Endothelial cell of umbilical vein (primary cell): ENCODE measurements at regions not wholly inside any gene's neighbourhood (a gene's known extent, or its start where the extent isn't known, plus 50 kb on each side); places are given as distances from the start of the nearest gene placed in this dataset.

Experiments
- BruUV-seq: library from RNA; stranded (reverse); fragments of 400-500 nt; replicated peaks from 2 replicates; lab custom pipeline; 2021; lab: Mats Ljungman, UMichigan
- CTCF ChIA-PET: fragments of 300-600, 350-600 bp; sonication (Branson Sonifier 250); formaldehyde crosslinking; loops from one replicate; lab custom pipeline; 2021; ENCODE audit warnings: antibody characterized with exemption, inconsistent platforms; lab: Charles Lee
- POLR2A ChIA-PET: fragments of 300-600, 350-600 bp; sonication (Branson Sonifier 250); formaldehyde crosslinking; loops from one replicate; lab custom pipeline; 2021; ENCODE audit warnings: antibody characterized with exemption, inconsistent platforms; lab: Charles Lee
- DNase-seq: peaks from one replicate; pipeline ENCODE4 v3.0.0-alpha.2; 2011; ENCODE audit warnings: low read depth, low spot score
- FAIRE-seq: peaks from 2 replicates; lab custom pipeline; 2011; peaks lifted over from hg19 to GRCh38; lab: Jason Lieb, UNC
- H2AFZ ChIP-seq: 2 replicates; pipeline ENCODE4 v1.6.0; 2012; ENCODE audit warnings: low read depth, low read length, control low read depth, inconsistent platforms
- H3K27ac ChIP-seq: 2 replicates; pipeline ENCODE4 v1.5.1; 2011; ENCODE audit warnings: low read depth, mild to moderate bottlenecking, control low read depth, low read length, moderate library complexity; ENCODE audit not compliant: insufficient read depth
- H3K27me3 ChIP-seq, 2 experiments: 2 replicates each; pipeline versions ENCODE4 v1.6.0 to v1.6.1; 2011; ENCODE audit warnings: low read length in 2 of 2, mixed read lengths in 1 of 2; ENCODE audit not compliant: control insufficient read depth in 2 of 2, insufficient read depth in 2 of 2
- H3K36me3 ChIP-seq, 2 experiments: 2 replicates in 1 of 2; 3 replicates in 1 of 2; pipeline ENCODE4 v1.5.1; 2011; ENCODE audit warnings: low read length in 2 of 2, mild to moderate bottlenecking in 1 of 2, moderate library complexity in 1 of 2; ENCODE audit not compliant: control insufficient read depth in 2 of 2, insufficient read depth in 2 of 2; ENCODE audit errors: extremely low read depth in 1 of 2
- H3K4me1 ChIP-seq: 3 replicates; pipeline ENCODE4 v1.5.1; 2011; ENCODE audit warnings: mild to moderate bottlenecking, low read length; ENCODE audit not compliant: control insufficient read depth, insufficient read depth; ENCODE audit errors: extremely low read depth
- H3K4me2 ChIP-seq: 2 replicates; pipeline ENCODE4 v1.6.1; 2011; ENCODE audit warnings: low read length, control low read depth, mixed read lengths; ENCODE audit not compliant: insufficient read depth
- H3K4me3 ChIP-seq, 3 experiments: fragments of 200-600 bp in 1 of 3; sonication (generic), shearing (Covaris generic) in 1 of 3; replicated peaks in 1 of 3; 2 replicates each; pipeline ENCODE4 v1.5.1; 2011 to 2016; ENCODE audit warnings: control low read depth in 3 of 3, low read length in 3 of 3, mild to moderate bottlenecking in 2 of 3, inconsistent platforms in 1 of 3, low read depth in 1 of 3, moderate library complexity in 1 of 3; ENCODE audit not compliant: insufficient read depth in 1 of 3
- H3K79me2 ChIP-seq: 2 replicates; pipeline ENCODE4 v1.6.0; 2012; ENCODE audit warnings: low read length, inconsistent platforms; ENCODE audit not compliant: control insufficient read depth, insufficient read depth
- H3K9ac ChIP-seq: replicated peaks from 2 replicates; pipeline ENCODE3; 2011; ENCODE audit warnings: low read length, control low read depth; ENCODE audit not compliant: insufficient read depth; ENCODE audit errors: extremely low read depth
- H3K9me1 ChIP-seq: replicated peaks from 3 replicates; pipeline ENCODE4 v1.6.0; 2011; ENCODE audit warnings: mild to moderate bottlenecking, low read length; ENCODE audit not compliant: control insufficient read depth, insufficient read depth; ENCODE audit errors: extremely low read depth
- H3K9me3 ChIP-seq: replicated peaks from 2 replicates; pipeline ENCODE4 v1.5.1; 2012; ENCODE audit warnings: low read length, inconsistent platforms; ENCODE audit not compliant: control insufficient read depth, insufficient read depth
- H4K20me1 ChIP-seq: replicated peaks from 2 replicates; pipeline ENCODE3; 2011; ENCODE audit warnings: mild to moderate bottlenecking, low read length; ENCODE audit not compliant: control insufficient read depth, insufficient read depth; ENCODE audit errors: extremely low read depth
- EZH2 ChIP-seq: IDR thresholded peaks from 2 replicates; pipeline ENCODE4 v1.6.1; 2012; ENCODE audit warnings: borderline replicate concordance, low read depth, mild to moderate bottlenecking, moderate library complexity, low read length, inconsistent platforms; ENCODE audit not compliant: severe bottlenecking
- FOS ChIP-seq: IDR thresholded peaks from 2 replicates; pipeline ENCODE4 v1.6.1; 2011; ENCODE audit warnings: mild to moderate bottlenecking, low read length, moderate library complexity, borderline replicate concordance; ENCODE audit not compliant: insufficient read depth
- GATA2 ChIP-seq: IDR thresholded peaks from 2 replicates; pipeline ENCODE4 v1.7.0; 2011; ENCODE audit warnings: low read depth, mild to moderate bottlenecking, moderate library complexity, mixed read lengths, low read length; ENCODE audit not compliant: insufficient read length, insufficient read depth
- JUN ChIP-seq: IDR thresholded peaks from 2 replicates; pipeline ENCODE4 v1.6.1; 2011; ENCODE audit warnings: borderline replicate concordance, low read depth; ENCODE audit not compliant: insufficient read length, insufficient read depth
- MAX ChIP-seq: IDR thresholded peaks from 2 replicates; pipeline ENCODE4 v1.6.1; 2011; ENCODE audit not compliant: insufficient read depth, insufficient read length
- MYC ChIP-seq: IDR thresholded peaks from one replicate; pipeline ENCODE4 v1.6.1; 2011; ENCODE audit warnings: mild to moderate bottlenecking, low read depth, low read length
- POLR2A ChIP-seq: IDR thresholded peaks from 2 replicates; pipeline ENCODE4 v1.6.1; 2012; ENCODE audit warnings: low read depth, mild to moderate bottlenecking, control low read depth, low read length
- POLR2AphosphoS5 ChIP-seq: IDR thresholded peaks from 2 replicates; pipeline ENCODE4 v1.6.1; 2012; ENCODE audit warnings: low read depth, mild to moderate bottlenecking, control low read depth, low read length, moderate library complexity; ENCODE audit not compliant: insufficient read depth
- dilution Hi-C: fragments of 300-500 bp; cut with MboI; formaldehyde crosslinking; loops from one replicate; pipeline ENCODE4 v1.15.0; 2019; ENCODE audit warnings: low sequenced_read_pairs; ENCODE audit not compliant: extremely low pct_ligation_motif_present
- intact Hi-C: fragments of 100-400 bp; cut with micrococcal nuclease; formaldehyde crosslinking; loops from one replicate; pipeline ENCODE4 v1.10.0; 2022
- TF ChIP-seq, protein P1 (sequence below), 2 donors: IDR thresholded peaks; 1 replicate in 1 of 2; 2 replicates in 1 of 2; pipeline ENCODE4 v1.5.1; 2011; ENCODE audit warnings: low read length in 2 of 2, mild to moderate bottlenecking in 2 of 2, moderate library complexity in 2 of 2, control low read depth in 1 of 2, inconsistent platforms in 1 of 2, low read depth in 1 of 2; ENCODE audit not compliant: insufficient read depth in 1 of 2; ENCODE audit errors: extremely low read depth in 1 of 2

- H3K27ac ChIP-seq: no peak overlapping the region
- no peaks in the 10 kb centered on the region for H4K20me1 ChIP-seq
- dilution Hi-C loops (no loop called here), intact Hi-C loops (loop anchor here (10.0 kb wide), 4 partner anchors 121 to 711 kb away; no protein-coding TSS in a partner anchor)
- FAIRE-seq (no peak), DNase-seq (no peak)
- no peak overlapping the region for H3K4me3 ChIP-seq
- H3K36me3 ChIP-seq: no peaks in the 10 kb centered on the region
- no peak overlapping the region for H3K4me2 ChIP-seq
- H3K27me3 ChIP-seq: no peaks in the 10 kb centered on the region
- no peak for TF ChIP-seq MAX
- no peak for TF ChIP-seq MYC
- no peak for TF ChIP-seq GATA2
- no peak for TF ChIP-seq POLR2A
- TF ChIP-seq FOS: no peak
- TF ChIP-seq POLR2AphosphoS5: no peak
- no peak for TF ChIP-seq EZH2
- TF ChIP-seq, protein P1, sequence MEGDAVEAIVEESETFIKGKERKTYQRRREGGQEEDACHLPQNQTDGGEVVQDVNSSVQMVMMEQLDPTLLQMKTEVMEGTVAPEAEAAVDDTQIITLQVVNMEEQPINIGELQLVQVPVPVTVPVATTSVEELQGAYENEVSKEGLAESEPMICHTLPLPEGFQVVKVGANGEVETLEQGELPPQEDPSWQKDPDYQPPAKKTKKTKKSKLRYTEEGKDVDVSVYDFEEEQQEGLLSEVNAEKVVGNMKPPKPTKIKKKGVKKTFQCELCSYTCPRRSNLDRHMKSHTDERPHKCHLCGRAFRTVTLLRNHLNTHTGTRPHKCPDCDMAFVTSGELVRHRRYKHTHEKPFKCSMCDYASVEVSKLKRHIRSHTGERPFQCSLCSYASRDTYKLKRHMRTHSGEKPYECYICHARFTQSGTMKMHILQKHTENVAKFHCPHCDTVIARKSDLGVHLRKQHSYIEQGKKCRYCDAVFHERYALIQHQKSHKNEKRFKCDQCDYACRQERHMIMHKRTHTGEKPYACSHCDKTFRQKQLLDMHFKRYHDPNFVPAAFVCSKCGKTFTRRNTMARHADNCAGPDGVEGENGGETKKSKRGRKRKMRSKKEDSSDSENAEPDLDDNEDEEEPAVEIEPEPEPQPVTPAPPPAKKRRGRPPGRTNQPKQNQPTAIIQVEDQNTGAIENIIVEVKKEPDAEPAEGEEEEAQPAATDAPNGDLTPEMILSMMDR (IDR thresholded peaks at IDR 0.05; ENCODE audit: extremely low read depth in 1 of 2, insufficient read depth in 1 of 2, low read depth in 1 of 2, low read length in 2 of 2): no peak
- TF ChIP-seq JUN: no peak
- H3K9ac ChIP-seq: no peak overlapping the region
- H3K9me3 ChIP-seq: no peaks in the 10 kb centered on the region
- BruUV-seq: no TSS peak
- no peaks in the 10 kb centered on the region for H3K79me2 ChIP-seq
- no peaks in the 10 kb centered on the region for H3K4me1 ChIP-seq
- no peaks in the 10 kb centered on the region for H3K9me1 ChIP-seq
- POLR2A ChIA-PET: no interaction called here
- H2AFZ ChIP-seq: no peak overlapping the region
- CTCF ChIA-PET: no interaction called here
These were observed 276.3 kb upstream of the TCF4 start for GRCh38 chr18:55864281-55864680.
